RWPE1 (cell line): ENCODE measurements at regions not wholly inside any gene's neighbourhood (a gene's known extent, or its start where the extent isn't known, plus 50 kb on each side); places are given as distances from the start of the nearest gene placed in this dataset.
"Not testable (repeated sequence)": the region's sequence is repeated elsewhere in the genome, so short reads cannot be mapped to it uniquely, and the experiment has no call there.

ENCODE experiments used
- CTCF ChIA-PET: fragments of 350-600 bp; sonication (Branson Sonifier 250); formaldehyde crosslinking; extraction: SDS; loops from one replicate; lab custom pipeline; 2021; lab: Yijun Ruan, JAX
- POLR2A ChIA-PET: fragments of 400-600 bp; formaldehyde crosslinking; extraction: SDS; loops from one replicate; lab custom pipeline; 2020; ENCODE audit warnings: antibody characterized with exemption; ENCODE audit not compliant: low non-redundant PET; lab: Yijun Ruan, JAX
- DNase-seq: peaks from one replicate; pipeline ENCODE4 v3.0.0; 2012; ENCODE audit warnings: low spot score
- H3K27ac ChIP-seq: fragments of 450-650 bp; 2 replicates; pipeline ENCODE4 v1.5.1; 2017
- TF ChIP-seq, protein P1 (sequence below): fragments of 450-650 bp; conservative IDR thresholded peaks from 2 replicates; pipeline ENCODE4 v1.5.1; 2017; ENCODE audit warnings: low read depth, mild to moderate bottlenecking

DNA sequence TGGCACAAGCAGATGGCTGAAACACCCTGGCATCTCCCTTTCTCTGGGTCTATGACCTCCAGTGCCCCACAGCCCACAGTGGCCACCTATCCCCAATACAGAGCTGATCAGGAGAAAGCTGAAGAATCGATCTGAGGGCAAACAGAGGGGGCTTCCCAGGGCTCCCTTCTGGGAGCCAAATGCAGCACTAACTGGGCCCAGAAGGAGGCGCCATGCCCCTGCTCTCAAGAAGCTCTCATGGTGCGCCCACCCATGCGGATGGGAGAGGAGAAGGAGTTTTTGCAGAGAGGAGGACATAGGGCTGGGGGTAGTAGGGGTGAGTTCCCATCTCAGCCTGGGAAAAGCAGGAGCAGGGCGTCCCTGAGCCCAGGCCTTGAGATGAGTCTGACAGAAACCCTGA is 787.3 kb upstream of the RAB6C start:
- DNase-seq: no peak
- peak overlapping the region; percentile 55; the same call in 1 of the 2 replicates for H3K27ac ChIP-seq
- ChIA-PET POLR2A (no interaction called here), CTCF (interaction anchor here (0.6 kb wide), 2 partner anchors 37 to 311 kb away, joined by 3 to 4 read pairs; no protein-coding TSS in a partner anchor)
- TF ChIP-seq, protein P1, sequence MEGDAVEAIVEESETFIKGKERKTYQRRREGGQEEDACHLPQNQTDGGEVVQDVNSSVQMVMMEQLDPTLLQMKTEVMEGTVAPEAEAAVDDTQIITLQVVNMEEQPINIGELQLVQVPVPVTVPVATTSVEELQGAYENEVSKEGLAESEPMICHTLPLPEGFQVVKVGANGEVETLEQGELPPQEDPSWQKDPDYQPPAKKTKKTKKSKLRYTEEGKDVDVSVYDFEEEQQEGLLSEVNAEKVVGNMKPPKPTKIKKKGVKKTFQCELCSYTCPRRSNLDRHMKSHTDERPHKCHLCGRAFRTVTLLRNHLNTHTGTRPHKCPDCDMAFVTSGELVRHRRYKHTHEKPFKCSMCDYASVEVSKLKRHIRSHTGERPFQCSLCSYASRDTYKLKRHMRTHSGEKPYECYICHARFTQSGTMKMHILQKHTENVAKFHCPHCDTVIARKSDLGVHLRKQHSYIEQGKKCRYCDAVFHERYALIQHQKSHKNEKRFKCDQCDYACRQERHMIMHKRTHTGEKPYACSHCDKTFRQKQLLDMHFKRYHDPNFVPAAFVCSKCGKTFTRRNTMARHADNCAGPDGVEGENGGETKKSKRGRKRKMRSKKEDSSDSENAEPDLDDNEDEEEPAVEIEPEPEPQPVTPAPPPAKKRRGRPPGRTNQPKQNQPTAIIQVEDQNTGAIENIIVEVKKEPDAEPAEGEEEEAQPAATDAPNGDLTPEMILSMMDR: no peak

DNA sequence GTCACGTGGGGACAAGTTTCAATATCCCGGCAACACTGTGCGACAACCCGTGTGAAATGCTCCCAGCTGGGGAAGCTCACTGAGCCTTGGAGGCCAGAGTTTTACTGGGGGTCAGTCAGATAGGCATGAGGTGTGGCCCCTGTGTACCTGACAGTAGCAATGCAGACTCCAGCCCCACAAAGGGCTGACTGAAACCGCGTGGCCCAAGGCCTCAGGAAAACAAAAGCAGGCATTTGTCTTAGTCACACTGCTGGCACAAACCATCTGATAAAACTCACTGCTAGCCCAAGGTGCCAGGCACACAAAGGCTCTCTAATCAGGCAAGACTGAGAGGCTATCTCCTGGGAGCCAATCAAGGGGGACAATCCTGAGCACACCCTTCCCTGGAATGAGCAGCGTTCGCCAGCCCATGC is 786.6 kb upstream of the RAB6C start:
- ChIA-PET POLR2A (no interaction called here), CTCF (no interaction called here)
- TF ChIP-seq, protein P1: no peak
- DNase-seq: no peak
- no peak overlapping the region for H3K27ac ChIP-seq

DNA sequence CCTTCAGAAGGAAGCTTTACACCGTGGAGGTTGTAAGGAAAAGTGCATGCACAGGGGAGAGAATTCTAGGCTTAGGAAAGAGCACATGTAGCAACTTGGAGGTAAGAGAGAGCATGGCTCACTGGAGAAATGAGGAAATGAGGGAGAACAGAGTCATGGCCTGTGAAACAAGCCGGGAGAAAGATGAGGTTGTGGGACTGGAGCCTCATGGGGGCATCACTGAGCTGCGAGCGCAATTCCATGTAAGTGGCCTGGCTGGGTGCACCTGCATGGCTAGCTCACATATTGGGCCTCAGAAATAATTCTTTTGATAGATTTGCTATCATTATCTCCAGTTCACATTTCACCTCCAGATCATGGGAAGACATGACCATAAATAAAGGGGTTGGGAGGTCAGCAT is 785.5 kb upstream of the RAB6C start:
- H3K27ac ChIP-seq: no peak overlapping the region
- ChIA-PET POLR2A (no interaction called here), CTCF (interaction anchor here (0.7 kb wide), 1 partner anchor 852 kb away, joined by 3 read pairs; no protein-coding TSS in a partner anchor)
- TF ChIP-seq, protein P1: no peak
- DNase-seq: no peak

DNA sequence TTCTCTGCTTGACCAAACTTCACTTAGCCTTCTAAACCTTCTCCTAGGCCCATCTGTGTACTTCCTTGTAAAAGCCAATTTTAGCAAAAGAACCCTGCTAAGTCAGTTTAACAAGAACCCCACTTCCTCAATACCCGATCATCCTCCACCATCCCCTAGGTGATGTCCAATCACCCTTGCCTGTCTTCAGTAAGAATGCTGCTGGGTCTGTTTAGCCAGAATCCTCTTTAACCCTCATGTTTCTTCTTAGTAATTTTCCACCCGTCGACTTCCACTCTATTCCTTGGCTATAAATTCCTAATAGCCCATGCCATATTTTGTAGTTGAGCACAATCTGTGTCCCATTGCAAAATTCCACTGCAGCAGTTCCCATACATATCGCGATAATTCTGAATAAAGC is 780.0 kb upstream of the RAB6C start:
- POLR2A ChIA-PET: no interaction called here
- CTCF ChIA-PET: interaction anchor here (0.6 kb wide), 1 partner anchor 463 kb away, joined by 3 read pairs; no protein-coding TSS in a partner anchor
- no peak overlapping the region for H3K27ac ChIP-seq
- DNase-seq: no peak
- TF ChIP-seq, protein P1: no peak

DNA sequence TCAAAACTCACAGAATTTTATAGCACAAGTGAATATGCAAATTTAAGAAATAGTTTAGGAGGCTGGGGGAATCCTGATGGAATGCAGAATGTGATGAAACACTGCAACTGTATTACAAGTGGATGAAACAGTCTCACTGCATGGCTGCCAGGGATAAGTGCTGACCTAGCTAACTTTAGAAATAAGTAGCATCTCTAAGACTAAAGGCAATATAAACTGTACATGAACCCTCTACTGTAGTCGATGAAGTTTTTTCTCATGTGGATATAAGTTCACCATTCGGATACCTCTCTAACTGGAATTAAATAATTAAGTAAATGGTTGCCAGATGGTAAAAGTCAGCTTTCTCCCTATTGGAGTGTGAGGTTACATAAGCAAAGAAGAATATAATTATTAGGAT is 777.8 kb upstream of the RAB6C start:
- no peak for DNase-seq
- POLR2A ChIA-PET: no interaction called here

DNA sequence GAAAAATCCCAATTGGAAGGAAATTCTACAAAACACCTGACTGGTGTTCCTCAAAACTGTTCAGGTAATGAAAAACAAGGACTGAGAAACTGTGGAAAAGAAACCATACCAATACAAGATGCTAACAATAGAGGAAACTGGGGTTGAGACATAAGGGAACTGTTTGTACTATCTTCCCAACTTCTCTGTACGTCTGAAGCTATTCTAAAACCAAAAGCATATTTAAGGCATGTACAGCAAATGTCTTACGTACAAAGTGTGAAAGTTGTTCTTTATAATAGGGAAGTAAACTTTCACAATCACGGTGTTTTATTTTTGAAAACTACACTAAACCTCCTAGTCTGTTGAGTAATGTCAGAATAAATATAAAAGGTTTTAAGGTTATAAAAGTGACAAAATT is 776.1 kb upstream of the RAB6C start:
- CTCF ChIA-PET: no interaction called here
- no peak for DNase-seq
- H3K27ac ChIP-seq: no peak overlapping the region
- TF ChIP-seq, protein P1: no peak
- POLR2A ChIA-PET: no interaction called here

More for the DNA sequence above, 777.8 kb upstream of the RAB6C start:
- H3K27ac ChIP-seq: no peak overlapping the region
- TF ChIP-seq, protein P1: no peak
- CTCF ChIA-PET: interaction anchor here (0.7 kb wide), 1 partner anchor 99 kb away, joined by 4 read pairs; no protein-coding TSS in a partner anchor

DNA sequence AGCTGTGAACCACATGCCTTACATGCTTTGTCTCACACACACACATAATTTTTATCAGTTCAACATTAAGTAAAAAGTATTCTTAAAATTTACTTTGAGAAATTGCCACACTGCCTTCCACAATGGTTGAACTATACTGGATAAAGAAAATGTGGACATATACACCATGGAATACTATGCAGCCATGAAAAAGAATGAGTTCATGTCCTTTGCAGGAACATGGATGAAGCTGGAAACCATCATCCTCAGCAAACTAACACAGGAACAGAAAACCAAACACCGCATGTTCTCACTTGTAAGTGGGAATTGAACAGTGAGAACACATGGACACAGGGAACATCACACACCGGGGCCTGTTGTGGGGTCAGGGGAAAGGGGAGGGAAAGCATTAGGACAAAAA is 774.9 kb upstream of the RAB6C start:
- H3K27ac ChIP-seq, DNase-seq, CTCF ChIA-PET, POLR2A ChIA-PET: not testable (repeated sequence)
